DOHH2 (cell line): ENCODE measurements at regions not wholly inside any gene's neighbourhood (a gene's known extent, or its start where the extent isn't known, plus 50 kb on each side); places are given as distances from the start of the nearest gene placed in this dataset.

Experiments
- H3F3A ChIP-seq: fragments of 200-600 bp; sonication (generic), shearing (Covaris generic); 2 replicates; pipeline ENCODE4 v1.6.0; 2016; ENCODE audit warnings: antibody characterized with exemption, mild to moderate bottlenecking; ENCODE audit not compliant: control insufficient read depth, insufficient read depth
- H3K27ac ChIP-seq: fragments of 200-600 bp; sonication (generic); 2 replicates; pipeline ENCODE4 v1.5.1; 2014; ENCODE audit warnings: low read depth, mild to moderate bottlenecking, low read length, moderate library complexity
- H3K27me3 ChIP-seq: fragments of 200-600 bp; sonication (generic); 2 replicates; pipeline ENCODE4 v1.6.1; 2014; ENCODE audit warnings: mild to moderate bottlenecking, low read length, mixed read lengths; ENCODE audit not compliant: control insufficient read depth
- H3K36me3 ChIP-seq: fragments of 200-600 bp; sonication (generic); 2 replicates; pipeline ENCODE4 v1.6.1; 2014; ENCODE audit warnings: mild to moderate bottlenecking, low read length, moderate library complexity, mixed read lengths; ENCODE audit not compliant: control insufficient read depth
- H3K4me1 ChIP-seq: fragments of 200-600 bp; sonication (generic); 2 replicates; pipeline ENCODE4 v1.6.1; 2014; ENCODE audit warnings: mild to moderate bottlenecking, low read length, mixed read lengths; ENCODE audit not compliant: control insufficient read depth
- H3K4me2 ChIP-seq: fragments of 200-600 bp; sonication (generic); 2 replicates; pipeline ENCODE4 v1.6.0; 2014; ENCODE audit warnings: mild to moderate bottlenecking, low read length, moderate library complexity
- H3K4me3 ChIP-seq: fragments of 200-600 bp; sonication (generic); 2 replicates; pipeline ENCODE4 v1.5.1; 2014; ENCODE audit warnings: mild to moderate bottlenecking, low read length, mixed read lengths
- H3K79me2 ChIP-seq: fragments of 200-600 bp; sonication (generic); 2 replicates; pipeline ENCODE4 v1.6.1; 2014; ENCODE audit warnings: mild to moderate bottlenecking, low read length, mixed read lengths; ENCODE audit not compliant: control insufficient read depth
- H3K9me2 ChIP-seq: fragments of 200-600 bp; sonication (generic); replicated peaks from 2 replicates; pipeline ENCODE4 v1.6.1; 2014; ENCODE audit warnings: mild to moderate bottlenecking, low read length, mixed read lengths; ENCODE audit not compliant: control insufficient read depth
- H3K9me3 ChIP-seq: fragments of 200-600 bp; sonication (generic); 2 replicates; pipeline ENCODE4 v1.6.1; 2014; ENCODE audit warnings: antibody characterized with exemption, low read length, mixed read lengths; ENCODE audit not compliant: control insufficient read depth, insufficient read depth
- H4K20me1 ChIP-seq: fragments of 200-600 bp; sonication (generic); 2 replicates; pipeline ENCODE4 v1.6.0; 2014; ENCODE audit warnings: low read depth, mild to moderate bottlenecking, antibody characterized with exemption, low read length, moderate library complexity; ENCODE audit not compliant: control insufficient read depth, insufficient read depth
- EZH2phosphoT487 ChIP-seq: fragments of 200-600 bp; sonication (generic); IDR thresholded peaks from 2 replicates; pipeline ENCODE4 v1.6.1; 2017; ENCODE audit warnings: borderline replicate concordance, mild to moderate bottlenecking, antibody characterized with exemption, low read length, moderate library complexity, mixed read lengths
- TF ChIP-seq, protein P1 (sequence below): fragments of 200-600 bp; sonication (generic); IDR thresholded peaks from one replicate; pipeline ENCODE4 v1.5.1; 2014; ENCODE audit warnings: antibody characterized with exemption, mild to moderate bottlenecking, low read depth, low read length; ENCODE audit not compliant: poor library complexity, severe bottlenecking

- no peaks in the 10 kb centered on the region for H3K79me2 ChIP-seq
- H3K4me3 ChIP-seq: no peak overlapping the region
- H3F3A ChIP-seq: no peaks in the 10 kb centered on the region
- no peaks in the 10 kb centered on the region for H3K27me3 ChIP-seq
- no peak overlapping the region for H3K27ac ChIP-seq
- H3K4me1 ChIP-seq: no peaks in the 10 kb centered on the region
- H3K36me3 ChIP-seq: no peaks in the 10 kb centered on the region
- H4K20me1 ChIP-seq: no peaks in the 10 kb centered on the region
- no peaks in the 10 kb centered on the region for H3K9me3 ChIP-seq
- no peaks in the 10 kb centered on the region for H3K9me2 ChIP-seq
- H3K4me2 ChIP-seq: no peak overlapping the region
- TF ChIP-seq, protein P1, sequence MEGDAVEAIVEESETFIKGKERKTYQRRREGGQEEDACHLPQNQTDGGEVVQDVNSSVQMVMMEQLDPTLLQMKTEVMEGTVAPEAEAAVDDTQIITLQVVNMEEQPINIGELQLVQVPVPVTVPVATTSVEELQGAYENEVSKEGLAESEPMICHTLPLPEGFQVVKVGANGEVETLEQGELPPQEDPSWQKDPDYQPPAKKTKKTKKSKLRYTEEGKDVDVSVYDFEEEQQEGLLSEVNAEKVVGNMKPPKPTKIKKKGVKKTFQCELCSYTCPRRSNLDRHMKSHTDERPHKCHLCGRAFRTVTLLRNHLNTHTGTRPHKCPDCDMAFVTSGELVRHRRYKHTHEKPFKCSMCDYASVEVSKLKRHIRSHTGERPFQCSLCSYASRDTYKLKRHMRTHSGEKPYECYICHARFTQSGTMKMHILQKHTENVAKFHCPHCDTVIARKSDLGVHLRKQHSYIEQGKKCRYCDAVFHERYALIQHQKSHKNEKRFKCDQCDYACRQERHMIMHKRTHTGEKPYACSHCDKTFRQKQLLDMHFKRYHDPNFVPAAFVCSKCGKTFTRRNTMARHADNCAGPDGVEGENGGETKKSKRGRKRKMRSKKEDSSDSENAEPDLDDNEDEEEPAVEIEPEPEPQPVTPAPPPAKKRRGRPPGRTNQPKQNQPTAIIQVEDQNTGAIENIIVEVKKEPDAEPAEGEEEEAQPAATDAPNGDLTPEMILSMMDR: no peak
- no peak for TF ChIP-seq EZH2phosphoT487
These were observed 77.3 kb upstream of the SH3BP4 start for GRCh38 chr2:234874347-234875046.

DNA sequence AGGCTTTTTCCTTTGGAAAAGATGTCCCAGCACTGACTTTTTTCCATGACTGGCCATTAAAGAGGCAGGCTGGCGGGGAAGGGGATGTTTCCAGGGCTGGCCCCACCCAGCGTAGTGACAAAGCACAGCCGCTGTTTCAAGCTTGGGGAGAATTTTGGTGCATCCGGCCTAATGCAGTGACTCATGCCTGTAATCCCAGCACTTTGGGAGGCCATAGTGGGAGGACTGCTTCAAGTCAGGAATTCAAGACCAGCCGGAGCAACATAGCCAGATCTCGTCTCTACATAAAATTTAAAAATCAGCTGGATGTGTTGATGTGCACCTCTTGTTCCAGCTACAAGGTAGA is 78.0 kb upstream of the SH3BP4 start:
- H3K27me3 ChIP-seq: no peaks in the 10 kb centered on the region
- H3F3A ChIP-seq: no peaks in the 10 kb centered on the region
- H3K27ac ChIP-seq: no peak overlapping the region
- H3K36me3 ChIP-seq: no peaks in the 10 kb centered on the region
- TF ChIP-seq, protein P1: no peak
- TF ChIP-seq EZH2phosphoT487: no peak
- H3K79me2 ChIP-seq: no peaks in the 10 kb centered on the region
- H4K20me1 ChIP-seq: no peaks in the 10 kb centered on the region
- H3K4me3 ChIP-seq: no peak overlapping the region
- H3K4me2 ChIP-seq: no peak overlapping the region
- H3K9me2 ChIP-seq: no peaks in the 10 kb centered on the region
- no peaks in the 10 kb centered on the region for H3K4me1 ChIP-seq
- no peaks in the 10 kb centered on the region for H3K9me3 ChIP-seq

DNA sequence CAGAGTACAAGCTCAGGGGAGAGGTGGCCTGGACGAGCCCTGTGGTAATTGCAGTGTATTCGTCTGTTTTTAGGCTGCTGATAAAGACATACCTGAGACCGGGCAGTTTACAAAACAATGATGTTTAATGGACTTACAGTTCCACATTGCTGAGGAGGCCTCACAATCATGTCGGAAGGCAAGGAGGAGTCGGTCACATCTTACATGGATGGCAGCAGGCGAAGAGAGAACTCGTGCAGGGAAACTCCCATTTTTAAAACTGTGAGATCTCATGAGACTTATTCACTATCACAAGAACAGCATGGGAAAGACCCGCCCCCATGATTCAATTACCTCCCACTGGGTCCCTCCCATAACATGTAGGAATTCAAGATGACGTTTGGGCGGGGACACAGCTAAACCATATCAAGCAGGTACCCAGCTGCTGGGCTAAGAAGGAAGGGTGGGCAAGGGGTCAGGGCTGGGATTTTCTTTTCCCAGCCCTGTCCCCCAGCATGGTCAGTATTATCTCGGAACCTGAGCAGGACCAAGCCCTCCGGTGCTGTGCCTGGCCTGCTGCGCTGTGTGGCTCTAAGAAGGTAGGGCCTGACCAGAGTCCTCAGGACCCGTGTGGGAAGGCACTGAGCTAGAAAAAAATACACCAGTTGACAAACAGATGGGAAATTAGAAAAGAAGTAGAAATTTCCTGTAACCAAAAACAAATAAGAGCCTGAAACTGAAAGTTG is 78.6 kb upstream of the SH3BP4 start:
- Histone ChIP-seq H3K4me2 (no peak overlapping the region), H4K20me1 (no peaks in the 10 kb centered on the region), H3K4me1 (no peaks in the 10 kb centered on the region), H3K36me3 (no peaks in the 10 kb centered on the region), H3K9me3 (no peaks in the 10 kb centered on the region), H3K4me3 (no peak overlapping the region), H3K9me2 (no peaks in the 10 kb centered on the region), H3K79me2 (no peaks in the 10 kb centered on the region), H3K27ac (no peak overlapping the region), H3F3A (no peaks in the 10 kb centered on the region), H3K27me3 (no peaks in the 10 kb centered on the region)
- TF ChIP-seq EZH2phosphoT487: no peak
- TF ChIP-seq, protein P1: no peak
